ENCODE measurements at regions not wholly inside any gene's neighbourhood (a gene's known extent, or its start where the extent isn't known, plus 50 kb on each side); places are given as distances from the start of the nearest gene placed in this dataset.

DNA sequence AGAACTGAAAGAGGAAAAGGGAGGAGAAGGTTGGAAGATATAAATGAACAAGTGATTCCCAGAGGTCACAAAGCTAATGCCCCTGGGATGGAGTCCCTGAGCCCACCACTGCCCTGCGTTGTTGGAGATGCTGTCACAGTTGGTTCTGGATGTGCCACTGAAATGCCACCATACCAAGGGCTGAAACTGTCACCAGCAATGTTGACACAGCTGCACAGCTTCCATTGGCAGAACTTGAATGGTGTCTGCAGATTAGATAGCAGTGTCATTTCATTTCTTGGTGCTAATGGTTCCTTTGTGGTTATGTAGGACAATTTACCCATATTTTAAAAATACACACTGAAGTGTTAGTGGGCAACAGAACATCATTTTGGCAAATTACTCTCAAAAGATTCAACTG, 120.7 kb downstream of the TBXT start:
- DNase-seq = no peak

DNA sequence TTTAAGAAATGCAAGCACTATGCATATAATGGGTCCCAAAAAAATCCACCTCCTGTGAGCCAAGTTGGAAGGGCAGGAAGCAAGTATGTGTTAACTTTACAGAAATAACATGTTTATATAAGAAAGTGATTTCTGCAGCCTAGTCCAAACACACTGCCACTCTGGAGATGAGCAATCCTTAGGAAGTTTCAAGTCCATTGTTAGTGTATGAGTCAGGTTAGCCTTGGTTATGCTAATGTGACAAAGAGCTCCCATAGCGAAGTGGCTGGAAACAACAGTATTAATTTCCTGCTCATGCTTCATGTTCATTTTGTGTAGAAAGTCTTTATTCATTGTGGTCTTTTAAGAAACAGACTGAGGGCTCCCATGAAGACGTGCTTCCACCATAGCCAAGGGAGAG, 121.4 kb downstream of the TBXT start:
- DNase-seq = no peak

DNA sequence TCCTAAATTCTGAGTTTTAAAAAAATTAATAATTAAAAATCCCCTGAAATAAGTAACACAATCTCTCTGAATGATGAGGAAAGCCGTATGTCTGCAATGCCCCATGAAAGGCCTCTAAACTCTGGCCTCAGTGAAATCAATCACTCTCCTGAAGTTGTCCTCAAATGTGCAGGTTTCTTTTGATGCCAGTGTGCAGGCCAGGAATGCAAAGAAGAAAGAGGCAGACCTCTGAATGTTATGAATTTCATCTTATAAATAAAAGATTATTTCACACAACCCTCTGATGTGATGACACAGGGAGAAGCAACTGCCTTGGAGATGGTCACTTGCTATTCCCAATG, 121.8 kb downstream of the TBXT start:
- no peak for DNase-seq

DNA sequence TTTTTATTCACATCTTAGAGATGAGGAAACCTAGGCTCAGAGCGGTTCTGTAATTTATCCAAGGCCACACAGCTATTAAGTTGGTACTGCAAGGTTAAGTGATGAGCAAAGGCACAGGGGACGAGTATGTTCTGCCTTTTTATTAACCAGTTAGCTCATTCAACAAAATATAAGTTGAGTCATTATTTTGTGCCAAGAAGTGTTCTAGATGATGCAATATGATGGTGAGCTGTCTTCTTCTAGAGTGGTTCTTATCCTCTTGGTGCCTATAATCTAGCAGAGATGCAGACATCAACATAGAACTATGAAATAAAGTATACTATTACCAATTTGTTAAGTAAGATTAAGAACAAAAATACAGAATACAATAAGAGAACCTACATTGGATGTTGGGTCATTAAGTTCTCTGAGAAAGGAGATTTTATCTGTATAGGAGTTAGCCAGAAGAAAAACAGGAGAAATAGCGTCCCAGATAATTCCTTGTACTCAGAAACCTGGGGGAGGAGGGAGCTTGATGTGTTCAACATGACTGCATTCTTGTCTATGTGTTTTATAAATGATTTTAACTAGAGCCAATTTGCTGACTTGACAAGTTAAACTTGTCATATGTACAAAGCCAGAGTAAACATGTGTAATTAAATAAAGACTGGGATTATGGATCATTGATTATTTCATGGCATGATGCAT, 122.3 kb downstream of the TBXT start:
- DNase-seq = no peak

DNA sequence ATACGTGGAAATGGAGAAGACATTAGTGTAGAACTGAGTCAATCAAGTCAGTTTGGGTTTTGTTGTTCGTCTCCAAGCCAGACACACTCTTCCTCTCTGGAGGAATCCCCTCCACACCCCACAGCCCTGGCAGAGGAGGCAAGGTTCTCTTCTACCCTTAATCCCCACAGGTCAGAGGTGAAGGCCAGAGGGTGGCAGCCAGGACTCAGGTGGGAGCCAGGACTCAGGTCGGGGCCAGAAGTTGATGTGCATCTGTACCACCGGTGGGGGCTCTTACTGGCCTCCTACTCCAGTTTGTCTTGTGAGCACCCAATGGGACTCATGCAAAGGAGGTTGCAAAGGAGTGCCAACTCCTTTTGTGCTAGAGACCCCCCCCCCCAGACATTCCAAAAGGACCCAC, 126.4 kb downstream of the TBXT start:
- DNase-seq = no peak

DNA sequence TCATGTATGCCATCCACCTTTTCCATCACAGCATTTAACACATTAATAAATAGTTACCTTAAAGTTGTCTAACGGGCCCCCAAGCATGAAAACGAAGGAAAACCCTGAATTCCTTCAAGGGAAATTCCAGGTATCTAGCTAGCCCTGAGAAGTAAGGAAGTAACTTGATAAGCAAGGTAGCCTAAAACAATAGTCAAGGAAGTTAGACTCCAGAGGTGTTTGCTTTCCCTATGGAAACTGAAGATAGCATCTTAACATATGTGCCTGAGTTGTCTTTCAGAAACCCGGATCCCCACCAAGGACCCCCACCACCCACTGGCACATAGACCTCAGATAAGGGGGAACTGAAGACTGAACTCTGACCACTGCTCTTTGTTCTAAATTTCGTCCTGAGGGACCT, 127.4 kb downstream of the TBXT start:
- no peak for DNase-seq

DNA sequence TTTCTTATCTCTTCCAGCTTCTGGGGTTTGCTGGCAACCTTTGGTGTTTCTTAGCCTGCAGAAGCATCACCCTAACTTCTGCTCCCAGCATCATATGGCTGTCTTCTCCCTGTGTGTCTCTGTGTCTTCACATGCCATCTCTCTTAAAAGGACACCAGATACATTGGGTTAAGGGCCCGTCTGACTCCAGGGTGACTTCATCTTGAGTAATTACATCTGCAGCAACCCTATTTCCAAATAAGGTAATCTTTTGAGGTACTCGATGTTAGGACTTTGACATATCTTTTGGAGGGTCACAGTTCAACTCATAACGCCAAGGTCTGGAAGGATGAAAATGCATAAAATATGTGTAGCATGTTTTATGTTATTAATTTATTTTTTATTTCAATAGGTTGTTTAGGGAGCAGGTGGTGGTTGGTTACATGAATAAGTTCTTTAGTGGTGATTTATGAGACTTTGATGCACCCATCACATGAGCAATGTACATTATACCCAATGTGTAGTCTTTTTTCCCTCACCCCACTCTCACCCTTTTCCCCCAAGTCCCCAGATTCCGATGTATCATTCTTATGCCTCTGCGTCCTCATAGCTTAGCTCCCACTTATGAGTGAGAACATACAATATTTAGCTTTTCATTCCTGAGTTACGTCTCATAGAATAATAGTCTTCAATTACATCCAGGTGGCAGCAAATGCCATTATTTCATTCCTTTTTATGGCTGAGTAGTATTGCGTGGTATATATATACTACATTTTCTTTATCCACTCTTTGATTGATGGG, 131.1 kb downstream of the TBXT start:
- DNase-seq = no peak

DNA sequence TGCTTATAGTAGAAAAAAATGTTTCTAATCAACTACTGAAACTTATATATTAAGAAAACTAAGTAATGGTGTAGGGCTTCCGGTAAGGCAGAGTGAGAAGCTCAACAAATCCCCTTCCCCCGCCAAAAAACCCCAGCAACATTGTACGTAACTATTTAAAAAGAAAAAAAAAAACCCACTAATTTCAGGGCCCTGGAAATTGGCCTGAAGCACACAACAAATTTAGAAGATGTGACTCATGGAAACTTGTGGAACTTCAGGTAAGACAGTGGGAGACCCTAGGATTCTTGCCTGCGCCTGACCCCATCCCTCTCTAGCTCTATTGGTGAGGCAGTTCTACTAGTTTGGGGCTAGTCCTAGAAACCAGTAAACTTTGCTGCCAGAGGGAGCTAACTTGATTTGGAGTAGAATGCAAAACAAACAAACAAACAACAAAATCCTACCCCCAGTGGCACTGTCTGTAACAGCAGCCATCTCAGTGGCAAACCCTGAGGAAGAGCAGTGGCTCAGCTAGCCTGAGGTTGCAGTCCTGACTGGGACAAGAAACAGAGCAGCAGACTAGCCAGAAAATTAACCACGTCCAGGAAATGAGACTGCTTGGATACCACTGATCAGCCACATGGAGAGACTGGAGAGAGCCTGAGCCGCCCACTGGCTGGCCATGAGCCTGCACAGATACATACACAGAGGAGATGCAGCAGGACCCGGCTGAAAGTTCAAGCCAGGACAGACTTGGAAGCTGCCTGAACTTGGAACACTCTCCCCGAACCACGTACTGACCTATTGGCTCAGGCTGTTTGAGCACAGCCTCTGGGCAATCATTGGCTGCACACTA, 135.1 kb downstream of the TBXT start:
- DNase-seq = no peak

DNA sequence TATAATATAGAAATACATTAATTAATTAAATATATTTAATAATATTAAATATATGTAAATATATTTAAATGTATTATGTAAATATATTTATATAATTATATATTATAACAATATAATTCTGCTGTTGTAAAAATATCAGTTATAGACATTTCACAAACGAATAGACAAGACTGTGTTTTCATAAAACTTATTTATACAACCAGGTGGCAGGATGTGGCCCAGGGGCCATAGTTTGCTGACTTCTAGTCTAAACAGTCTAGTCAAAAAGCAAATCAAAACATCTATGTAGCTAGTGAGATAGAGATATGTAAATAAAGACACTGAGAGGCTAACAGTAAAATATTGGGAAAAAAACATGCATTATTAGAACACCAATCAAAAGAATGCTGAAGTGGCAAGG, 136.4 kb downstream of the TBXT start:
- DNase-seq = no peak

DNA sequence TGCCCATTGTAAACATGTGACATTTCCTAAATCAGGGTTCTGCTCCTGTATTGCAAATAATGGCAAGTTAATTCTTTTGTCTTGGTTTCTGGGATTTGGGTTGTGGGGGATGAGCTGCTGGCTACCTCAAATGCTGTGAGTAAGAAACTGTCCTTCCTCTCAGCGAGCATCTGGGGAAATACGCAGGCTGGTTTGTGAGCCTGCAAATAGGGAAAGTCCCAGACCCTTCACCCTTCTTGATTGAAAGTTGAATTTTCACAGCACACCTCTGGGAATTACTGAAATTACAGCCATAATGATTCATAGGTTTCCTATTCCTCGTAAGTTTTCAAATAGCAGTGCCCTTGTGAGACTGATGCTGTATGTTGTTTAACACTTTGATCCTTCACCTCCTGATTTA, 138.1 kb downstream of the TBXT start:
- DNase-seq = no peak

DNA sequence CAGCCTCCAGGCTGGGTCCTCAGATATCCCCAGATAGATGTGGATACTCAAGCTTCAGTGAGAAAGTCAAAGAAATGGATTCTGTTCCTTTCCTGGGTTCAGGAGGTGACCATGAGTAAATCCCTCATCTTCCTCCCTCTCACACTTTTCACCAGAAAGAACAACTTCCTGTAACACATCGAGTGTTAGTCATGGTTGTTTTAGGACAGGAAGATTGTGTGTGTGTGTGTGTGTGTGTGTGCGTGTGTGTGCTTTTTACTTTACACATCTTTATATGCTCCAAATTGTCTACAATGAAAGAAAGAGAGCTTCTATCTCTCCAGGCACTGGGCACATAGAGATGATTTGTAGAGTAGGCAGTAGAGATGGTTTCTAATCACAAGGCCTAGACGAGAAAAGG, 139.9 kb downstream of the TBXT start:
- DNase-seq = no peak

DNA sequence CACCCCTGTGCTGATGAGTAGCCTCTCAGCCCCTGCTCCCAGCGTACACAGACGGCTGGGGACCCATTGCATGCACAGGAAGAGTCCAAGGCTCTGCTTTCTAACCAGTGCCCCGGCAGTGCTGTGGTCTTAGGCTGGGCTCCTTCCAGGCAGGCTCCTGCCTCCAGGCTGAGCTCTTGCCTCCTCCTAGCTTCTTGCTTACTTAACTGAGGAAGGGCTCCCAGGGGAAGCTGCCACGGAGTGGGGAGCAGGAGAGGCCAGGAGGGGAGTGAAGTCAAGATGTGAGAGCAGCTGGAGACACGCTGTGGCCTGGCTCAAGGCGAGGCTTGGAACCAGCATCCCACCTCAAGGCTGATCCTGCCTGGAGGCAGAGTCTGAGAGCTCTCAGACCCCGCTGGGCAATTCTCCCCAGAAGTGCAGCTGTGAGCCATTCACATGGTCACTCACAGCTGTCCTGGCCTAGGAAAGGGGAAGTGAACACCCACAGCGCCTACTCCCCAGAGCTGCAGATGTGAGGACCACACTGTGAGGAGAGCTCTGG, 141.0 kb downstream of the TBXT start:
- DNase-seq = no peak

DNA sequence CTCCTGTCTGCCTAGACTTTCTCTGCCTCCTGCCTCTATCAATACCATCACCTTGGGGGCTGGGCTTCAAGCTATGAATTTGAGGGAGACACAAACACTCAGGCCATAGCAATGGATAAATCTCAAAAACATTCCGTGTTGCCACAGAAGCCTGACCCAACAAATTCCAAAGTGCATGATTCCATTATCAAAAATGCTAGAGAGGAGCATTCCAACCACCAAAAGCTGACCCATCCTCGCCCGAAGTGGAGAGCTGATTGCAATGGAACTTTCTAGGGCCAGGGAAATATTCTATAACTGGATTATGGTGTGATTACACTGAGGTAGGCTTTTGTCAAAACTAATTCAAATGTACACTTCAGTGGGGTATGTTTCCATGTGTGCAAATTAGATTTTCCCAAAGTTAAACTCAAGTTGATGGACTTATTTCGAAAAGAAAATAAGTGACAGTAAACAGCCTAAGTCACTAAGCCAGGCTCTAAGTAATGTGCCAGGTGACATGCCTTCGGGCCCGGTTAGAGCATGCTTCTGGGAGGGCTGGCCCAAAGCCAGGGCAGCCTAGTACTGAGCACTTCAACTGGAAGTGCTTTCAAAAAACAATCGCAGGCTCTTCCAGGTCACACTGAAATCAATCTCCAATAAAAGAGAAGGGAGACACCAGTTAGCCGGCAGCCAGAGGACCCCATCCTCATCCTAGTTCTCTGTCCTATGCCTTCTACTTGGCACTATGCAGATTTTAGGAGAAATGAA, 142.3 kb downstream of the TBXT start:
- DNase-seq = no peak

DNA sequence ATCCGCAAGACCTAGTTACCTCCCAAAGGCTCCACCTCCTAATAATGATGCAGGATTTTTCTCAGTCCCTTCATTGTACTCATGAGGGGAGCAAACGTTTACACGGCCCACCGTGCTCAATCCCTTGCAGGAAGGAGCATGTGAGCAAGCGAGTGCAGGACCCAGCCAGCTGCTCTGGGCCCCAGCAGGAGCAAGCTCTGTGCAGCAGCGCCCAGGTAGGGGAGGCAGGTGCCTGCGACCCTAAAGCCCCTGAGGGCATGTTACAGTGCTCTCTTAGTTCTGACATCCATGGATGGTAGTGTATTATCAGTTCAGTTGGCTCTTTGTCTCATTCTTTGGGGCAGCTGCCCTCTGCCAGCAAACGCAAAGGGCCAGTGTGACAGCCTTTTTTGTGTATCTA, 143.4 kb downstream of the TBXT start:
- no peak for DNase-seq

DNA sequence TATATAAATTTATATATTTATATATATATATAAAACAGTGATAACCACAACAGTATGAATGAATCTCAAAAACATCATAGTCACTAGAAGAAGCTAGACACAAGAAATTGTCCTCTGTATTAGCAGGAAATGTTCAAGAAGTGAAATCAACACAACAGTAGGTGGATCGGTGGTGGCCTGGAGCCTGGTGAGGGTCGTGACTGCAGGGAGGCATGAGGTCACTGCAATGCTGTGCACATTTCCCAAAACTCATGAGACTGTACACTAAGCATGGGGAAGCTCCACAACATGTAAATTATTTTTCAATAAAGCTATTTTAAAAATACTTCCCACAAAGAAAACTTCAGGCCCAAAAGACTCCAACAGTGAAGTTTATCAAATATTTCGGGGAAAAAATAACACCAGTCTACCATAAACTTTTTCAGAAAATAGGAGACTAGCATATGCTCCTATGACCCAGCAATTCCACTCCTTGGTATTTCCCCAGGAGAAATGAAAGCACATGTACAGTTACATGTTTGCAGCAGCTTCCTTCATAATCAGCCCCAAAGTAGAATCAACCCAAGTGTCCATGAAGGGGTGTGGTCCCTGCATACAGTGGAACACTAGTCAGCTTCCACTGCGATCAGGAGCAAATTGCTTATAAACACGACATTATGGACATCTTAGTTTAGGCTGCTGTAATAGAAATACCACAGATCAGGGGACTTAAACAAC, 144.2 kb downstream of the TBXT start:
- no peak for DNase-seq

DNA sequence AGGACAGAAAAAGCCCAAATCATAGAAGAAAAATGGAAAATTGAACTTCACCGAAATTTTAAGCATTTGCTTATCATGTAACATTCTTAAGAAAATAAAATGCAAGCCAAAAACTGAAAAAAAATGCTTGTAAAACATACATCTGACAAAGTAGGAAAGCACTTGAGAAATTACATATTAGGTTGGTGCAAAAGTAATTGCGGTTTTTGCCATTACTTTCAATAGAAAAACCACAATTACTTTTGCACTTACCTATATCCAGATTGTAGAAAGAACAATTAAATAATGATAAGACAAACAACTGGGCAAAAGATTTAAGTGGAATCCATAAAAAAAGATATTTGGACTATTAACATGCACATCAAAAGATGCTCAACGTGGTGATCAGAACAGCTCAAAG, 146.2 kb downstream of the TBXT start:
- DNase-seq = no peak

DNA sequence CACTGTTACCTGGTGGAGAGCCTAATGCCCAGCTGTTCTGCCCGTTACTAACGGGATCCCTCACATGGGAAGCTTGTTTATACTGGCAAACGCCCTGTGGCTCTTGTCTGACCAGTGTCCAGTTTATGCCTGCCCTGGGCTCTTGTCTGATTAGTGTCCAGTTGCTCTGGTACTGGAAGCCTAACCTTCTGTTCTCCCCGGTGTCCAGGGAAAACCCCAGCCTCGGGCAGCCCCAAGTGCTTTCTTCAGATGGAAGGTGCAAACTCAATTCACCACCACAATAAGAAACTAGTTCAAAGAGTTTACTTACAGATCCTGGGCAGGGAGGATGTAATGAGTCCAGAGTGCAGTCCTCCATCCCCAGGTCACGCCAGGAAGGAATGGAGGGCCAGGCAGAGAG, 148.4 kb downstream of the TBXT start:
- DNase-seq = no peak

DNA sequence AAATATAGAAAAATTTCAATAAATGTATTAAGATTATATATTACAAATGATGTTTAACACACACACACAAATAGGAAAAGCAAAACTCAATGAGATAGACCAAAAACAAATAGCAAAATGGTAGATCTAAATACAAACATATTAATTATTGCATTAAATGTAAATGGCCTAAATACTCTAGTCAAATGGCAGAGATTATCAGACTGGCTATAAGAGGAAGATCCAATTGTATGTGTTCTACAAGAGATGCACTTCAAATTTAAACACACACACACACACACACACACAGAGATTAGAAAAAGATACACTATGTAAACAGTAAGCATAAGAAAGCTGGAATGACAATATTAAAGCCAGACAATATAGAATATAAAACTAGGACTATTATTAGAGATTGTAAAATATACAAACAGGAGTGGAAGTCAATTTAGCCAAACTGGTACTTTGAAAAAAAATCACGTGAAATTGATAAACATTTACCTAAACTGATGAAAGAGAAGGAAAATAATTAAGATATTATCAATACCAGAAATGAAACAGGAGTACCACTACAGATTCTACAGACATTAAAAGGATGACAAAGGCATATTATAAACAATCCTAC, 150.5 kb downstream of the TBXT start:
- DNase-seq = no peak

DNA sequence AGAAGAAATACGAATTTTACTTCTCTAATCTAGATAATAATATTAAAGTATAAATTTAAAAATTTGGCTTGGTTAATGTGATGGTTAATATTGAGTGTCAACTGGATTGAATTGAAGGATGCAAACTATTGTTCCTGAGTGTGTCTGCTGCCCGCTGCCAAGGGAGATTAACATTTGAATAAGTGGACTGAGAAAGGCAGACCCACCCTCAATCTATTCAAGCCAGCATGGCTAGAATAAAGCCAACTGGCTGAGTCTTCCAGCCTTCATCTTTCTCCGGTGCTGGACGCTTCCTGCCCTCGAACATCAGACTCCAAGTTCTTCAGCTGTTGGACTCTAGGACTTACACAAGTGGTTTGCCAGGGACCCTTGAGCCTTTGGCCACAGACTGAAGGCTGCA, 152.7 kb downstream of the TBXT start:
- DNase-seq = no peak

DNA sequence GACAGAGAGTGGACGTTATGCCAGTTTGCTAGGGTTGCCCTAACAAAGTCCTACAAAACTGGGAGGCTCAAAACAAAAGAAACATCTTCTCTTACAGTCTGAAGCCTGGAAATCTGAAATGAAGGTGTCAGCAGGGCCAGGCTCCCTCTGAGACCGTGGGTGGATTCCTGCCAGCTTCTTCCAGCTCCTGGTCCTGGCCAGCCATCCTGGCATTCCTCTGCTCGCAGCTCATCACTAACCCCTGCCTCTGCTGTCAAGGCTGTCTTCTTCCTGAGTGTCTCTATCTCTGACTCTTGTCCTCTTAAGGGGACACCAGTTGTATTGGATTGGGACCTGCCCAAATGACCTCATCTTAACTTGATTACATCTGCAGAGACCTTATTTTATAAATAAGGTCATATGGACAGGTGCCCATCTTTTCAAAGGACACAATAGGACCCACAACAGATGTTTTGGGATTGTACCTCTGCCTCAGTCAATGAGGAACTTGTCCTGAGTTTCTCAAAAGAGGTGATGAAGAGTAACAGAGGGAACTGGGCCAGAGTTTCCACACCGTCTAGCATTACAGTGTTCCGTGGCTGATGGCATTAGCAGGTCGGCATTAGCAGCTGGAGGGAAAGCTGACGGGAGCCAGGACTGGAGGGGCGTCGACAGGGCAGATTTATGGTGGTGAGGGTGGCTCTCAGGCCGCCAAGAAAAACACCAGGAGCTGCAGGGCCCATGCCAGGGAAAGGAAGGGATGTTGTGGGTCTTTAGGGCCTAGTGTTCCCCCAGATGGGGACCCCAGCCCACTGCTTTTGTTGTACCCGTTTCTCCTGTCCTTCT, 157.3 kb downstream of the TBXT start:
- DNase-seq = no peak

Data from NCI-H1436 (cell line).